GM20431 (cell line): ENCODE measurements at regions not wholly inside any gene's neighbourhood (a gene's known extent, or its start where the extent isn't known, plus 50 kb on each side); places are given as distances from the start of the nearest gene placed in this dataset.
"Not testable (repeated sequence)": the region's sequence is repeated elsewhere in the genome, so short reads cannot be mapped to it uniquely, and the experiment has no call there.

Experiments
- in situ Hi-C: fragments of 300-500 bp; cut with MseI, MboI; formaldehyde crosslinking; loops from one replicate; pipeline ENCODE4 v1.15.0; 2020; ENCODE audit warnings: low sequenced_read_pairs; ENCODE audit not compliant: unreplicated experiment

GRCh38 chr2:194021130-194021529, 1635.9 kb upstream of the SLC39A10 start:
- in situ Hi-C loops = not testable (repeated sequence)

DNA sequence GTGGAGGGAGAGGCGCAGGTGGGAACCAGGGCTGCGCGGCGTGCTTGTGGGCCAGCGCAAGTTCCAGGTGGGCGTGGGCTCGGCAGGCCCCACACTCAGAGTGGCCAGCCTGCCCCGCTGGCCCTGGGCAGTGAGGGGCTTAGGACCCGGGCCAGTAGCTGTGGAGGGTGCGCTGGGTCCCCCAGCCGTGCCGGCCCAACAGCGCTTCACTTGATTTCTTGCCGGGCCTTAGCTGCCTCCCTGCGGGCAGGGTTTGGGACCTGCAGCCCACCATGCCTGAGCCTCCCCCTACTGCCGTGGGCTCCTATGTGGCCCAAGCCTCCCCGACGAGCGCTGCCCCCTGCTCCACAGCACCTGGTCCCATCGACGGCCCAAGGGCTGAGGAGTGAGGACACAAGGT, 1636.9 kb upstream of the SLC39A10 start:
- in situ Hi-C loops = no loop called here

DNA sequence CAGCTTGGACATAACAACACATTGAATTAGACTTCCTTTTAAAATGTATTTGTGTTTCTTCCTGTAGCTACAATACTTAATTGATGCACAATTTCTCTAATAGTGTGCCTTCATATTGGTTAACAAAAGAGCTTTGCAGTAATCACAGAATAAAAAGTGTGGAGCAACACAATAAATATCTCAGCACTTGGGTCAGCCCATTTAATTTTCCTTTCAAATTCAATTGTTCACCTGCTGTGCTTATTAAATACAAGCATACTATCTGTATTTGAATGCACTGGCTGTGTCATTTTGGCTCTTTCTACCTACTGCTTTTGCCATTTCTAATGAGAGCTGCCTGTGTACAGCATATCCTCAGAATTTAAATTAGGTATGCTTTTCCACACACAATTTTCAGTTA, 1641.3 kb upstream of the SLC39A10 start:
- in situ Hi-C loops = no loop called here

DNA sequence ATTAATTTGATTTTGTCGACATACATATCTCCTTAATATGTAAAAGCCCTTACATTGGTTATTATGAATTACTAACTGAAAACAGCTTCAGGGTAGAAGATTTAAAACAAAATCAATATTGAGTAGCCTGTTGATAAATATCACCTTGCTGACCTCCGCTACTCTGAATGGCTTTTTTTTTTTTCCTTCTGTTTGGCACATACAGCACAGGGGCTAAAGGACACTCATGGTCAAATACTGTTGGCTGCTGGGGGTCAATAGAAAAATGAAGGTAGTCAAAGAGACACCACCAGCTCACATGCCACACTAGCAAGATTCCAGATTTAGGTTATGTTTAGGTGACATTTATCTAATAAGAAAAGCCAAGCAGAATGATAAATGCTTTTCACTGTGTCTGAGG, 1642.4 kb upstream of the SLC39A10 start:
- in situ Hi-C loops = no loop called here

- in situ Hi-C loops = no loop called here
These were observed 1652.3 kb upstream of the SLC39A10 start for GRCh38 chr2:194004590-194005206.

- in situ Hi-C loops = no loop called here
These were observed 1653.1 kb upstream of the SLC39A10 start for GRCh38 chr2:194003911-194004310.

DNA sequence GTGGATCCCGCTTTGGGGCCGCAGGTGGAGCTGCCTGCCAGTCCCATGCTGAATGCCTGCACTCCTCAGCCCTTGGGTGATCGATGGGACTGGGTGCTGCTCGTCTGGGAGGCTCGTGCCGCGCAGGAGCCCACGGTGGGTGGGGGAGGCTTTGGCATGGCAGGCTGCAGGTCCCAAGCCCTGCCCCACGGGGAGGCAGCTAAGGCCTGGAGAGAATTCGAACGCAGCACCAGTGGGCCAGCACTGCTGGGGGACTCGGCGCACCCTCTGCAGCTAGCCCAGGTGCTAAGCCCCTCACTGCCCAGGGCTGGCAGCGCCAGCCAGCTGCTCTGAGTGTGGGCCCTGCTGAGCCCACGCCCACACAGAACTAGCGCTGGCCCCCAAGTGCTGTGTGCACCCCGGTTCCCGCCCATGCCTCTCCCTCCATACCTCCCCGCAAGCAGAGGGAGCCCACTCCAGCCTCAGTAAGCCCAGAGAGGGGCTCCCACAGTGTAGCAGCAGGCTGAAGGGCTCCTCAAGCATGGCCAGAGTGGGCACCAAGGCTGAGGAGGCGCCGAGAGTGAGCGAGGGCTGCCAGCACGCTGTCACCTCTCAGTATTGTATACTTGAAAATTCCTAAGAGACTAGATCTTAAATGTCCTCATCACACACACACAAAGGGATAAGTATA, 1654.2 kb upstream of the SLC39A10 start:
- in situ Hi-C loops = no loop called here

GRCh38 chr2:193990868-193991267, 1666.2 kb upstream of the SLC39A10 start:
- in situ Hi-C loops = no loop called here

DNA sequence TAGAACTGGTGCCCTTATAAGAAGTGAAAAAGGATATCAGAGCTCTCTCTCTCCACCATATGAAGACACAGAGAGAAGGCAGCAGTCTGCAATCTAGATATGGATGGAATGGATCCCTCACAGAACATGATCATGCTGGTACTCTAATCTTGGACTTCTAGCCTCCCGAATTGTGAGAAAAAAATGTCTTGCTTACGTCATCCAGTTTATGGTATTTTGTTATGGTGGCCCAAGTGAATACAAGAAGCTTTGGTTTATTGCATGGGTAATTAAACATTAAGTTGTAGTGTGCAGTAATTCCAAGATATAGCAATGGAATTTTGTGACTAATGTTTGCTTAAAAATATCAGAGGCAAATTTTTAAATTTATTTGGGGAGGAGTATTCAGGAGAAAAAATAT, 1667.4 kb upstream of the SLC39A10 start:
- in situ Hi-C loops = no loop called here

GRCh38 chr2:193988784-193989183, 1668.2 kb upstream of the SLC39A10 start:
- in situ Hi-C loops = no loop called here

GRCh38 chr2:193985272-193985671, 1671.8 kb upstream of the SLC39A10 start:
- in situ Hi-C loops = no loop called here

GRCh38 chr2:193980599-193980998, 1676.4 kb upstream of the SLC39A10 start:
- in situ Hi-C loops = no loop called here

DNA sequence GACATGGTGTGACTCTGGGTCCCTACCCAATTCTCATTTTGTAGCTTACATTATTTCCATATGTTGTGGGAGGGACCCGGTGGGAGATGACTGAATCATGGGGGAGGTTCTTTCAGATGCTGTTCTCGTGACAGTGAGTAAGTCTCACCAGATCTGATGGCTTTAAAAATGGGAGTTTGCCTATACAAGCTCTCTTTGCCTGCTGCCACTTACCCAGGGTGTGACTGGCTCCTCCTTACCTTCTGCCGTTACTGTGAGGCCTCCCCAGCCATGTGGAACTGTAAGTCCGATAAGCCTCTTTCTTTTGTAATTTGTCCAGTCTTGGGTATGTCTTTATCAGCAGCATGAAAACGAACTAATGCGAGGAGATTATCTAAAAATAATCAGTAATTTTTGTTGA, 1683.2 kb upstream of the SLC39A10 start:
- in situ Hi-C loops = no loop called here

DNA sequence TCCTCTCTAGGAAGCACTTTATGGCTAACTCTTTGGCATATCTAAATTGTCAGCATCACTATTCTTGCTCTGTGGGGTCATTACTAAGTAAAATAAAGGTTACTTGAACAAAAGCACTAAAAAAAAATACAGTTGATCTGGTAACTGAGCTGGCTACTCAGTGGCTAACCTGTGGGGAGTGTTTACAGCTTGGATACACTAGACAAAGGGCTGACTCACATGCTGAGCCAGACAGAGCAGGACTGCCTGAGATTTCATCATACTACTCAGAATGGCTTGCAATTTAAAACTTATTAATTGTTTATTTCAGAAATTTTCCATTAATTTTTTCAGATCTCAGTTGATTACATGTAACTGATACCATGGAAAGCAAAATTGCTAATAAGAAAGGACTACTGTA, 1690.4 kb upstream of the SLC39A10 start:
- in situ Hi-C loops = no loop called here

- in situ Hi-C loops = no loop called here
These were observed 1691.8 kb upstream of the SLC39A10 start for GRCh38 chr2:193965263-193965662.

- in situ Hi-C loops = no loop called here
These were observed 1693.4 kb upstream of the SLC39A10 start for GRCh38 chr2:193963472-193964119.

DNA sequence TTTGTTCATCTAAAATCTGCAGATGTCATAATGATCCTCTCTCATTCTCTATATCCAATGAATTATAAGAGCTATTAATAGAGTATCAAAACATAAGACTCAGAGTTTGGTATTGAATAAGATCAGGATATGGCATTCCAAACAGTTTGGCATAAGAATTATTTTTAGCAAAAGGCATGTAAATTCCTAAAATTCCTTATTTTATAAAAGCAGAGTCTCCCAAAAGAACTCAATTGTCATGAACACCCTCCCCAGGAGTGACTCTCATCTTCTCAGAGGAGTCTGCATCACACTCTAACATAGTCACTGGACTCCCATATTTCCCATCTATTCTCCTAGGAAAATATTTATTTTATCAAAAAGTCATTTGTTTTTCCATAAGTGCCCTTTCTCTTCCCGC, 1710.2 kb upstream of the SLC39A10 start:
- in situ Hi-C loops = no loop called here

GRCh38 chr2:193943406-193943960, 1713.5 kb upstream of the SLC39A10 start:
- in situ Hi-C loops = no loop called here

DNA sequence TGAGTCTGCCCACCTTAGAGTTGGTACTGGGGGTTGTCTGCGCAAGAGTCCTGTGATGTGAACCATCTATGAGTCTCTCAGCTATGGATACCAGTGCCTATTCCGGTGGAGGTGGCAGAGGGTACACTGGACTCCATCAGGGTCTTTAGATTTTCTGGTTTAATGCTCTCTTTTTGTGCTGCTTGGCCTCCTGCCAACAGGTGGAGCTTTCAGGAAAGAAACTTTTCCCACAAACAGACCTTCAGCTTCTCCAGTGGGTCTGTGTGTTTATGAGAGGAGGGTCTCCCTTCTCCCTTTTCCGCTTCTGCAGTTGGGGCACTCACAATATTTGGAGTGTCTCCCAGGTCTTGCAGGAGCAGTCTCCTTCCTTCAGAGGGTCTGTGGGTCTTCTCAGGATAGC, 1721.9 kb upstream of the SLC39A10 start:
- in situ Hi-C loops = no loop called here

- in situ Hi-C loops = no loop called here
These were observed 1727.9 kb upstream of the SLC39A10 start for GRCh38 chr2:193929131-193929530.

DNA sequence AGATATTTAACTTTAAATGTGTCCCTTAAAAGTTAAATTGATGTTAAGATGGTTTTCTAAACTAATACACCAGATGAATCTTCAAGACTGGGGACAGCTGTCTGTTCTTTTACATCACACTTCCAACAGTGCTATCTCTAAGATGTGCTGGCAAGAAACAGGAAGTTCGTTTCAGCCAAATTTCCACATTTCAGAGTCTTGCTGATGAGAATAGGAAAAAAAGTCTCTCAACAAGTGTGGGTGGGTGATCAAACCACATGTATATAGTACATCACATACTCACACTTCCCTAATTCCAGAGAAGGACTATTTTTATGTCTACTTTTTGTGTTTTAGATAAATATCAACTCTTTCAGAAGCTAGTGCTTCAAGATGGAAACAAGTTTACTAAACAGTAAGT, 1712.8 kb upstream of the TMEFF2 start:
- in situ Hi-C loops = no loop called here
